ENCODE measurements at regions not wholly inside any gene's neighbourhood (a gene's known extent, or its start where the extent isn't known, plus 50 kb on each side); places are given as distances from the start of the nearest gene placed in this dataset.

- H3K4me3 ChIP-seq, result no peak overlapping the region
- H3K27me3 ChIP-seq (replicated peaks), result no peaks in the 10 kb centered on the region
- H3K9me3 ChIP-seq (replicated peaks), result no peaks in the 10 kb centered on the region
- H3K36me3 ChIP-seq, result no peaks in the 10 kb centered on the region
- H3K27ac ChIP-seq, result no peak overlapping the region
- no peaks in the 10 kb centered on the region for H3K4me1 ChIP-seq (replicated peaks)
- peak; percentile 13 to 49 for DNase-seq (ENCODE audit: low read depth in 1 of 2, low spot score in 2 of 2)
Measured at GRCh38 chrX:69387567-69388487, 116.3 kb upstream of the NALF2 start.

GRCh38 chrX:69386681-69387080 lies 117.4 kb upstream of the NALF2 start:
- DNase-seq (ENCODE audit: low read depth in 1 of 2, low spot score in 2 of 2), result no peak
- Histone ChIP-seq H3K9me3 (replicated peaks) (no peaks in the 10 kb centered on the region), H3K27ac (no peak overlapping the region), H3K4me3 (no peak overlapping the region), H3K4me1 (replicated peaks) (no peaks in the 10 kb centered on the region), H3K27me3 (replicated peaks) (no peaks in the 10 kb centered on the region), H3K36me3 (no peaks in the 10 kb centered on the region)

GRCh38 chrX:69379412-69379811 lies 124.7 kb upstream of the NALF2 start:
- Histone ChIP-seq H3K4me1 (replicated peaks) (no peaks in the 10 kb centered on the region), H3K27me3 (replicated peaks) (no peaks in the 10 kb centered on the region), H3K36me3 (no peaks in the 10 kb centered on the region), H3K4me3 (no peak overlapping the region), H3K27ac (no peak overlapping the region), H3K9me3 (replicated peaks) (no peaks in the 10 kb centered on the region)
- no peak for DNase-seq (ENCODE audit: low read depth in 1 of 2, low spot score in 2 of 2)

GRCh38 chrX:69374569-69374968 lies 129.6 kb upstream of the NALF2 start:
- Histone ChIP-seq H3K4me1 (replicated peaks) (no peaks in the 10 kb centered on the region), H3K27me3 (replicated peaks) (no peaks in the 10 kb centered on the region), H3K4me3 (no peak overlapping the region), H3K9me3 (replicated peaks) (no peaks in the 10 kb centered on the region), H3K27ac (no peak overlapping the region), H3K36me3 (no peaks in the 10 kb centered on the region)
- DNase-seq (ENCODE audit: low read depth in 1 of 2, low spot score in 2 of 2), result no peak

GRCh38 chrX:69372435-69372834 lies 131.7 kb upstream of the NALF2 start:
- Histone ChIP-seq H3K4me3 (no peak overlapping the region), H3K36me3 (no peaks in the 10 kb centered on the region), H3K27ac (no peak overlapping the region), H3K9me3 (replicated peaks) (no peaks in the 10 kb centered on the region), H3K4me1 (replicated peaks) (no peaks in the 10 kb centered on the region), H3K27me3 (replicated peaks) (no peaks in the 10 kb centered on the region)
- no peak for DNase-seq (ENCODE audit: low read depth in 1 of 2, low spot score in 2 of 2)

- H3K4me3 ChIP-seq, result no peak overlapping the region
- H3K27ac ChIP-seq, result no peak overlapping the region
- no peaks in the 10 kb centered on the region for H3K36me3 ChIP-seq
- no peaks in the 10 kb centered on the region for H3K27me3 ChIP-seq (replicated peaks)
- no peaks in the 10 kb centered on the region for H3K9me3 ChIP-seq (replicated peaks)
- DNase-seq (ENCODE audit: low read depth in 1 of 2, low spot score in 2 of 2), result no peak
- no peaks in the 10 kb centered on the region for H3K4me1 ChIP-seq (replicated peaks)
Measured at GRCh38 chrX:69371159-69371558, 133.0 kb upstream of the NALF2 start.

GRCh38 chrX:69369999-69370398 lies 134.1 kb upstream of the NALF2 start:
- no peaks in the 10 kb centered on the region for H3K4me1 ChIP-seq (replicated peaks)
- H3K27ac ChIP-seq, result no peak overlapping the region
- no peaks in the 10 kb centered on the region for H3K9me3 ChIP-seq (replicated peaks)
- H3K36me3 ChIP-seq, result no peaks in the 10 kb centered on the region
- H3K4me3 ChIP-seq, result no peak overlapping the region
- no peaks in the 10 kb centered on the region for H3K27me3 ChIP-seq (replicated peaks)
- no peak for DNase-seq (ENCODE audit: low read depth in 1 of 2, low spot score in 2 of 2)

GRCh38 chrX:69366183-69366582 lies 137.9 kb upstream of the NALF2 start:
- H3K4me3 ChIP-seq, result no peak overlapping the region
- no peaks in the 10 kb centered on the region for H3K27me3 ChIP-seq (replicated peaks)
- H3K36me3 ChIP-seq, result no peaks in the 10 kb centered on the region
- DNase-seq (ENCODE audit: low read depth in 1 of 2, low spot score in 2 of 2), result no peak
- H3K27ac ChIP-seq, result no peak overlapping the region
- H3K9me3 ChIP-seq (replicated peaks), result no peaks in the 10 kb centered on the region
- H3K4me1 ChIP-seq (replicated peaks), result no peaks in the 10 kb centered on the region

- DNase-seq (ENCODE audit: low read depth in 1 of 2, low spot score in 2 of 2), result no peak
- Histone ChIP-seq H3K27me3 (replicated peaks) (no peaks in the 10 kb centered on the region), H3K4me3 (no peak overlapping the region), H3K27ac (no peak overlapping the region), H3K36me3 (no peaks in the 10 kb centered on the region), H3K9me3 (replicated peaks) (no peaks in the 10 kb centered on the region), H3K4me1 (replicated peaks) (no peaks in the 10 kb centered on the region)
Measured at GRCh38 chrX:69365755-69366154, 138.4 kb upstream of the NALF2 start.

GRCh38 chrX:69365349-69365748 lies 138.8 kb upstream of the NALF2 start:
- Histone ChIP-seq H3K27ac (no peak overlapping the region), H3K9me3 (replicated peaks) (no peaks in the 10 kb centered on the region), H3K4me1 (replicated peaks) (no peaks in the 10 kb centered on the region), H3K36me3 (no peaks in the 10 kb centered on the region), H3K4me3 (no peak overlapping the region), H3K27me3 (replicated peaks) (no peaks in the 10 kb centered on the region)
- DNase-seq (ENCODE audit: low read depth in 1 of 2, low spot score in 2 of 2), result no peak

- no peaks in the 10 kb centered on the region for H3K9me3 ChIP-seq (replicated peaks)
- H3K4me3 ChIP-seq, result no peak overlapping the region
- no peaks in the 10 kb centered on the region for H3K27me3 ChIP-seq (replicated peaks)
- no peaks in the 10 kb centered on the region for H3K36me3 ChIP-seq
- no peak for DNase-seq (ENCODE audit: low read depth in 1 of 2, low spot score in 2 of 2)
- no peak overlapping the region for H3K27ac ChIP-seq
- no peaks in the 10 kb centered on the region for H3K4me1 ChIP-seq (replicated peaks)
Measured at GRCh38 chrX:69362856-69363255, 141.3 kb upstream of the NALF2 start.

- Histone ChIP-seq H3K4me1 (replicated peaks) (no peaks in the 10 kb centered on the region), H3K36me3 (no peaks in the 10 kb centered on the region), H3K9me3 (replicated peaks) (no peaks in the 10 kb centered on the region), H3K27ac (no peak overlapping the region), H3K4me3 (no peak overlapping the region), H3K27me3 (replicated peaks) (no peaks in the 10 kb centered on the region)
- DNase-seq (ENCODE audit: low read depth in 1 of 2, low spot score in 2 of 2), result no peak
Measured at GRCh38 chrX:69362354-69362753, 141.8 kb upstream of the NALF2 start.

- H3K4me3 ChIP-seq, result no peak overlapping the region
- no peak overlapping the region for H3K27ac ChIP-seq
- H3K4me1 ChIP-seq (replicated peaks), result no peaks in the 10 kb centered on the region
- H3K9me3 ChIP-seq (replicated peaks), result no peaks in the 10 kb centered on the region
- no peak for DNase-seq (ENCODE audit: low read depth in 1 of 2, low spot score in 2 of 2)
- H3K27me3 ChIP-seq (replicated peaks), result no peaks in the 10 kb centered on the region
- H3K36me3 ChIP-seq, result no peaks in the 10 kb centered on the region
Measured at GRCh38 chrX:69361311-69361845, 142.7 kb upstream of the NALF2 start.

- H3K9me3 ChIP-seq (replicated peaks), result no peaks in the 10 kb centered on the region
- no peaks in the 10 kb centered on the region for H3K4me1 ChIP-seq (replicated peaks)
- H3K36me3 ChIP-seq, result no peaks in the 10 kb centered on the region
- H3K27ac ChIP-seq, result no peak overlapping the region
- DNase-seq (ENCODE audit: low read depth in 1 of 2, low spot score in 2 of 2), result no peak
- H3K4me3 ChIP-seq, result no peak overlapping the region
- H3K27me3 ChIP-seq (replicated peaks), result no peaks in the 10 kb centered on the region
Measured at GRCh38 chrX:69357317-69357716, 146.8 kb upstream of the NALF2 start.
